A172 (cell line): ENCODE measurements at regions not wholly inside any gene's neighbourhood (a gene's known extent, or its start where the extent isn't known, plus 50 kb on each side); places are given as distances from the start of the nearest gene placed in this dataset.

ENCODE experiments used
- DNase-seq: peaks from one replicate; pipeline ENCODE4 v3.0.0-alpha.2; 2015; ENCODE audit warnings: low spot score

DNA sequence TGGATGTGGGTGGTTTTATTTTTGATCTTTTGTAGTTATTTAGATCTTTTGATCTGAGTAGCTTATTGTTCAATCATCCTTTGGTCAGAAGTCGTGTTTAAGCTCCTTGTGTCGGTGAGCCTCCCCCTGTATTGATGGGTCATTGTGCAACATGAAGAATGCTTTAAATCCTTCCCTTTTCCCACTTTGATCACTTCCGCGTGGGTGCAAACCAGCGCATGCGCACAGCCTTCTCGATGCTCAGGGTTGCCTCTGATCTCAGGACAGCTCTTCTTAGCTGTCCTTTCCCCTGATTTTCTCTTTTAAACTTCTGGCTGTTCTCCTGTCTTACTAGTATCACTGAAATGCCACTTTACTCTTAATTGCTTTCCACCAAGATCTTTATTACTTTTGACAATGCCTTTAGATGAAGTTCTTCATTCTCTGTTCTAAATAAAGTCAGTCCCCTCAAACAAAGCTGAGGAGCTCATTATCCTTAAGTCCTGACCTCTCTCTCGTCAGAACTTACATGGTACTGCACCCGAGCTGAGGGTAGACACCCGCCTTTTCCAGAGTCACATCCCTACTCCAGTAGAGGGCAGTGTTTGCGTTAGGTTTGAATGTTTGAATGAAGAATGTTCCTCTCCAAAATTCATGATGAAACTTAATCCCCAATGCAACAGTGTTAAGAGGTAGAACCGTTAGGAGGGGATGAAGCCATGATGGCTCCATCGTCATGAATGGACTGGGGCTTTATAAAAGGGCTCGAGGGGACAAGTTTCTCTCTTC lies 547.9 kb upstream of the TMPRSS15 start:
- peak; percentile 44 for DNase-seq

DNA sequence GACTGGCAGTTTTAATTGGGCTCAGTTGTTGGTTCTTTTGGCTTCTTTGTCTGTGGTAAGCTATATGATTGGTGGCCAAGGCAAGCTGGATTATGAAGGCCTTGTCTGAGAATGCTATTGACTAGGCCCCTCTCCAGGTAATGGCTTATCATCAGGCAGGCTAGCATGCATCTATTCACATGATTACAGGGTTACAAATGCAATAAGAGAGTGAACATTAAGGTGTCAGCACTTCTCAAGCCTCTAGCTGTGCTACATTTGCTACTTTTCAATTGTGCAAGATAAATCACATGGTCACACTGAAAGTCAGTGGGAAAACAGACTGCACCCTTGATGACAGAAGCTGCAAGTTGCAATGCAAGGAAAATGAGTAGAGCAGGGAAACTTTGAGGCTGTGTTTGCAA lies 550.9 kb upstream of the TMPRSS15 start:
- no peak for DNase-seq

DNA sequence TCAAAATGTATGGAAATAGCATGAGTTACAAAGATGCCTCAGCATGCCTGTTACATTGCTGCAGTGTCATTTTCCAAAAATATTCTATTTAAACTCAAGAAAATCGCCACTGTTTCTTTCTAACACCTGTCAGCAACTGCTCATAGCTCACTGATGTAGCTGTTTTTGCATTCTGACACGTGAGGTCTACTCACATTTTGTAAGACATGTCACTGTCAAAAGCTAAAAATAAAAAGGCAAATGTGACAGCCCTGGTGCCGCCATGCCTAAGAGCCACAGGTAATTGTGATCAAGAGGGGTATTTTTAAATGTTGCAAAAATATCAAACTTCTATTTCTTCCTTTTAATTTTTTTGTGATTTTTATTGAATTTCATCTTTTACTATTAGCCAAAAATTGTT lies 556.2 kb upstream of the TMPRSS15 start:
- DNase-seq, result no peak

DNA sequence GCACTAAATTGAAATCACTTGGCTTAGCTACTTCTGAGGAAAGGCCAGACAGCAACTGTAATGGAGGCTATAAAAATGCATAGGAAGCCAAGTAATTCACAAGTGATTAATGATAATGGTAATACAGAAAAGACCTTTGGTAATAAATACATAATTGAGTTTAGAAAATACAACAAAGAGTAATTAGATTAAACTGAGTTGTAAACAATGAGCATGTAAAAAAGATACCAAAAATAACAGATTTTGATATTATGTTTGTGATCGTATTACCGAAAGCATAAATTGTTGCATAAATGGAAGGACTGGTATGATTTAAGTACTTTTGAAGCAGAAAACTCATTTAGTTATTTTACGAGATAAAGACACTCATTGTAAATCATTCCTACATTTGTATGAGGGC lies 556.7 kb upstream of the TMPRSS15 start:
- DNase-seq, result no peak

DNA sequence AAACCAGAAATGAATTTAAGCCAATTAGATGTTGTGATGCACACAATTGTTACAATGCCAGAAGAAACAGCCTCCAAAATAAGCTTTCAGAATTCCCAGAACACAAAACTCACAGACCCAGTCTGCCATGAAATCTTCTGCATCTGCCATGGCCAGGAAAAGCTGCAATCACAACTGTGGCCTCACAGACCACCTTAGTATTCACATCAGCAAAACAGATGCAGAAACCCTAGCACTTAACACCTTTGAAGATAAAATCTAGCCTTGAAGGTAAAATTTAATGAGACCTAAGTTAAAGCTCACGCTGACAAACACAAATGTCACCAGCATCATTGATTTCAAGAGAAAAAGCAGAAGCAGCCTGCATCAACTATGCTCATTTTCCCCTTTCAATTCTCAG lies 566.8 kb upstream of the TMPRSS15 start:
- no peak for DNase-seq

DNA sequence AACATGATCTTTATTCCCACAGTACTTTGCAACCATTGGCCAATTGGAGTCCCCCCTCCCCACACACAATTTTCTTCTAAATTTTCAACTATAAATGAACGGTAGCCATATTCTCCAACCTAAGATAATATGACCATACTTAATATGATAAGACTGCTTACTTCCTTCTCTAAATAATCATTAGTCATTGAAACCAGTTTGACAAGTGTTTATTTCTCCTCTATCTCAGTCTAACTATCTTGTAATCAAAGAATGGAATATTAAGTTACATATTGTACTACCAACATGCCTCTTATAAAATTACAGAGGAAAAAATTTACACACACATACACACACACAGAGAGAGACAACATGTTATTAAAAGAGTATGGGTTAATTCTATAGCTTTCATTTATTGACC lies 567.4 kb upstream of the TMPRSS15 start:
- no peak for DNase-seq

DNA sequence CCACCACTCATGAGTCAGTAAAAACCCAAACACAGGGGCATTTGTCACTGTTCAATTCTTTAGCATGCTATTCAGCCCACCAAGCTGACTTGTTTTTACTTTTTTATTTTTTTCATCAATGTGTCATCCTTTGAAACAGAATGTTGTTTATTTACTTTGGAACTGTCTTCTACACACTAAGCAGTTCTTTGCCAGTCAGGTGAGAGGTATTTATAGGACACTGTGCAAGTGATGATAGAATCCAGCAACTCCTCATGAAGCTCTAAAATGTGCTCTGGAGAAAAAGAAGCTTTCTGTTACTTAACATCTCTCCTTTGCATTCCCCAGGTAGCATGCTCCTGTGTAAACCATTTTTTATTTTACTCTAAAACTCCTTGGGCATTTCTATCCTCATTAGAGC lies 582.0 kb upstream of the TMPRSS15 start:
- DNase-seq, result no peak

DNA sequence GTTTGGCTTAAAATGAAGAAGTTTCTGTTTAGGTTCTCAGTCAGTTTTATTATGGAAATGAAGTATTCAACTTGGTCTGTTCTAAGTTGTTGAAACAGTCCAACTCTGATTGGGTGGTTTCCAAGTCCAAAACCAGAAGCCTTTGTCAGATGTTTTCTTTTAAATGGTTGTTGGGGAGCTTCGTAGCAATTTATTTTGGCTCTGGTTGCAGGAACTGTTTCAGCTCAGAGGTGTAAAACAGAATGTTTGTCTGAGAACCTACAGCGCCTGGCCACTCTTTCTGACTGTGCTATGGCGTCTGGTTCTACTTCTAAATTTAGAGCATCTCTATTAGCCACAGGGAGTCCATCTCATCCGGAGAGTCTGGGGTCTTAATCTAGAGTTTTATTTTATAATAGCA lies 582.6 kb upstream of the TMPRSS15 start:
- no peak for DNase-seq

DNA sequence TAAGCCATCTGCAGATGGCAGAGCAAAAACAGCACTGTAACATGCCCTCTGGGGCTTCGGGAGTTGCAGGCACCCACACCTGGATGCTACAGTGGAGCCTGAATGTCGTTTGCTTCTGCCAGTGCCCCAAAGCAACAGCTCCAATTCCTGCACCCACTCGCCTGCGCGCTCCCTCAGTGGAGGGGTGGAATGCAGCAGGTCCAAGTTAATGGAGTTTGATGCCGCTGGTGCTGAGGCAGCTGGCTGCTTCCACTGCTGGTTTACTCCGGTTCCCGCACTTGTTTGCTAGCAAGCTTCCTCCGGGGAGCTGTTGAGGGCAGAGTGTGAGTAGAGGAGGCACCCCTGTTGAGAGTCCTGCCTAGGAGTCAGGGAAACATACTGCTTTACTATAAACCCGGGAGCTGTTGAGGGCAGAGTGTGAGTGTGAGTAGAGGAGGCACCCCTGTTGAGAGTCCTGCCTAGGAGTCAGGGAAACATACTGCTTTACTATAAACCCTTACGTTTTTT lies 584.0 kb upstream of the TMPRSS15 start:
- DNase-seq, result no peak

DNA sequence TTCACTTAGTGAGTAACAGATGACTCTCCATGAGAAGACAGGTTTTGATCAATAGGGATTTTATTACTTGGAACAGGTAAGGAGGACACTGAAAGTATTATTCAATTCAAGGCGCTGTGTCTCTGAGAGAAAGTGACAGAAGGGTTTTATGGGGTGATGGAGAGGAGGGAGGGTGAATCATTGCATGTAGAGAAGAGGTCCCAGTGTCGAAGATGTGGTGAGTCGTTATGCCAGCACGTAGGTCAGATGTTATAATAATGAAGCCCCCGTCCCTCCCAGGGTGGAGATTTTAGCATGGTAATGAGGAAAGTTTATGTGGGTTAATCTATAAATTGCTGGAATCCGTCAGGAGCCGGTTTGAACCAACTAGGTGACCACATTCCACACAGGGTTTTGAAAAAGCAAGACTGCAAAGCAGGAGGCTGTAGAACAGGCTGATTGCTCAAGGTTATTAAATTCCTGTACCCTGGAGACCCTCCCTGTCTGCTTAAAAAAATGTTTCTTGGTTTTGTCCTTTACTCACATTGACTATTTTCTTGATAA lies 586.4 kb upstream of the TMPRSS15 start:
- no peak for DNase-seq

DNA sequence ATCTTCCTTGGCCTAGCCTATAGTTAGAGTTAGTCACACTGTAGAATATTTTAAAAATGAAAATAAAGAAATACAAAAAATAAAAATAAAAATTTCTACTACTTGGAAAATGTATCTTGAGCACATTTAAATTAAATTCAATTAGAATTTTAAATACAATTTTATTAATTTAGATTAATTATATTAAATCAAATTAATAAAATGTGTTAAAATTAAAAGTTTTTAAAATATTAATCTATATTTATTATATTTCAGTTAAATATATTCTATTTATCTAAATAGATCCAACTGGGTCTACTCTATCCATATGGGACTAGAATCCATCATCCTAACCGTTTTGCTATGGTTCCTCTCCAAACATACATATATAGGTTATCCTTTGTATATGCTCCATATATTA lies 588.3 kb upstream of the TMPRSS15 start:
- no peak for DNase-seq

DNA sequence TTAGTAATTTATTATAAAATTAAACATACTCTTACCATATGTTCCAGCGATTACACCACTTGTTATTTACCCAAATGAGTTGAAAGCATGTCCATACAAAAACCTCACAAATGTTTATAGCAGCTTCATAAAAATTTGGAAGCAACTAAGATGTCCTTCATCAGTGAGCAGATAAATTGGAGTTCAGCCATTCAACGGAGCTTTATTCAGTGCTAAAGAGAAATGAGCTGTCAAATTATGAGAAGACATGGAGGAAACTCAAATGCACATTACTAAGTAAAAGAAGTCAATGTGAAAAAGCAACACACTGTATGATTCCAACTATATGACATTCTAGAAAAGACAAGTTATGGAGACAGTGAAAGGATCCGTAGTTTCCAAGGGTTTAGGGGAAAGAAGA lies 606.7 kb upstream of the TMPRSS15 start:
- DNase-seq, result no peak

DNA sequence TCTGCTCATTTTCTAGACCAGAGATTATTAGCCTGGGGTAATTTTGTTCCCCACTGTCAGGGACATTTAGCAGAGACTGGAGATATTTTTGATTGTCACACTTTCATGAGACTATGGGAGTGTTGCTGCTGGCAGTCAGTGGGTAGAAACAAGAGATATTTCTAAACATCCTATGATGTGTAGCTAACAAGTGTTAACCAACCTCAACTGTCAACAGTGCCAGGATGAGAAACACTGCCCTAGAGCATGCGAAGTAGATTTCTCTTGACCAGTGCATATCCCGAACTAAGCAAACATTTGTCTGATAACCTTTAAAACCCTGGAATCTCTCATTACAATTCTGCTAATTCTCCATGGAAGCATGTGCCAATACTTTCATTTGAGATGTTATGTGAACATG lies 607.4 kb upstream of the TMPRSS15 start:
- DNase-seq, result no peak

DNA sequence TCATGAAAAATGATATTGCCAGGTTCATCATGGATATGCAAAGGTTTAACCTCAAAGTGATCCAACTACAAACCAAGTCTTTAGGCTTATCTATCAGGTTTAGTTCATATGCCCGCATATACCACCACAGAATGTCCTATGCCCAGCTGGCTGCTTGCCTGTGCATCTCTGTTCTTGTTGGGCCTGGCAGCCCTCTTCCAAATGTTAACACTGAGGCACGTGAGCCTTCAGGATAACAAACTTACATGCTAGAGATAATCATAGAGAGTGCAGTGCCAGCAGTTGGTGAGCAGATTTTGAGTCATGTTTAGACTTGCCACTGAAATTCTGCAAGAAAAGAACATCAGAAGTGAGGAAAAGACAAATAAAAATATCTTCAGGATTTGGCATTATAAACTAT lies 607.9 kb upstream of the TMPRSS15 start:
- no peak for DNase-seq

DNA sequence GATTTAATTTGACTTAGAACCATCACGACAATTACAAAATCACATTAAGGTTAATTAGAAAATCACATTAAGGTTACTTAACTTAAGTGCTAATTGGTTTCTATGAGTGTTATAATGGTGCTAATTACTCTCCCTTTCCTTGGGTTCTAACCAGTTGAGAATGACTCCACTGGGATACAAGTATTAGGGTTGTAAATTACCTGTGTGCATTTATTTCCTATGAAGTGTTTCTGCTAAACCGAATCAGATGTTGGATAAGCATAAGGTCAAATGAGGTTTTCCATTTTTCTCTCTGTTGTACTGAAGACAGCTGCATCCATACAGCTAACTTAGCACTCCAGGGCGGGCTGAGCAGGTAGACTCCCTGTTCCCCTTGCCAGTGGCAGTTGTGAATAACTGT lies 610.3 kb upstream of the TMPRSS15 start:
- DNase-seq, result no peak

DNA sequence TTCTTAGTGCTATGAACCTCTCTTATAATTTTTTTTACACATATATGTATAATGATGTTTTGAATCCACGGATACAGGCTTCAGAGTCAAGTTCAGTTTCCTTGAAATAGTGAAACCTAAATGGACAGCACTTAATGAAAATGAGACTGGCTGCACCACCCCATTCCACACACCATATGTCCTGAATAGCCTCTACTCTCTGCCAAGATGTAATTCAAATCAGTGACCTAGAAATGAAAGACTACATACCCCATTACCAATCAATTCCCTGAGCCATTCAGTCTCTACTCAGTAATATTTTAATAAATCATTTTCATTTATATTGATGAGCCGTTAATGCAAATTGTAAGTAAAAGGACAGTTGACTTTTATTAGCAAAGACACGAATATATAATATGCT lies 614.9 kb upstream of the TMPRSS15 start:
- DNase-seq, result no peak

DNA sequence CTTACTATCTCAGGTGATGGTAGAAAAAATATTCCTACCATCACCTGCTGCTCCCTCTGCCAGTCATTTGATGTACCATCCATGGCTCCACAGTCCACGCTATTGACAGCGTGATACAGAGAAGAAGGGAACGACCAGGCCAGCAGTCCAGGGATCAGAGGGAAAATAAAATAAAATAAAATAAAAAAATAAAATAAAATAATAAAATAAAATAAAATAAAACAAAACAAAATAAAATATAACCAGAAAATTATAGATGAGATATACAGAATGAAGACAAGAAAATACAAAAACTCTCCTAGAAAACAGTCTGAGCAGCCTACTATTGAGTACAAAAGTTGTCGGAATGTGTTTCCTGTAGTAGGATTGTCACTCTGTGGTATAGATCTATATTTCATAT lies 619.4 kb upstream of the TMPRSS15 start:
- DNase-seq, result no peak

DNA sequence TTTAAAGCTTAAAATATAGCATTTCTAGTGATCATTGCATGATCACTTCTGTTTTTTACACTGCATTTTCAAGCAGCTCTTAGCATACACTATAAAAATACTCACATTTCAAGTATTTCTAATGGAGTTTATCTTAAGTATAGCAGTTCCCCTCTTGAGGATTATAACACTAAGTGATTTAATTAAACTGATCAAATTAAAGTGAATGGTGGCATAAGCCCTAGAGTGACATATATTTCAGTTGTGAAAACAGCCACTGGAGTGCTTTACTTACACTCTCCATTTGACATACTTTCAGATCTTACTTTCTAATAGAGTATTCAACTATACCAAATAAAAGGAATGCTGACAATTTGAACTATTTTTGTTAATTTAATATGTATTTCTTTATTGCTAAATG lies 623.3 kb upstream of the TMPRSS15 start:
- no peak for DNase-seq

DNA sequence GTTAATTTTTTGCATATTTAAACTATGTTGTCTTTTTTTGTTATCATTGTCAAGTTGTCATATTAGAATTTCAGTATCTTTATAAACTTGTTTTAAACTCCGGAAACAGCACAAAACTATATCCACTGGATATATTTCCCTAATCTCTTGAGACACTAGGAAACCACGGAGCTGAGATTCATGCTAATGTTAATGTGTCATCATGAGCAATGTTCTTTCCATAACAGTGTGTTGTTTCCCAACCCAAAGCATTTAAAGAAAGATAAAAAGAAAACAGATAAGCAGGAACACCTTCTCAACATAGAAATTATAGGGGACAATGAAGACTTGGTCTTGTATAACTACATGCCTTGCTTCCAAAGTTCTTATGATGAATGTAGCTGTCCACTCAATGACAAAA lies 626.2 kb upstream of the TMPRSS15 start:
- no peak for DNase-seq

DNA sequence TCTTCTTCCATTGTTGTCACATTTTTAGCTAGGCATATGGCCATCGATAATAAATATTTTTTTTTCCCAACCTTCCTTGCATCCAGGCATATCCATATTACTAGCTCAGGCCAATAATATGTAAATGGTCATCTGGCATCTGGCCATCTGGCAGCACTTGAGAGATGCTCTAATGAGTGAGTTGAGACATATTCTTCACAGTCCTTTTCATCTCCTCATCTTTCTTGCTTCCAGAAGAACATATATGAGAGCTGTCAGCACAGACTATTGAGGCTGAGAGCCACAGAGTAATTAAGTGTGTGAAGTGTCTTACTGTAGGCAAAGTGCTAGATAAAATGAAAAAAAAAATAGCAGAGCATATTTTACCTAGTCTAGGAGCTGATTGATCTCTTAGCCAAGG lies 628.4 kb upstream of the TMPRSS15 start:
- no peak for DNase-seq

DNA sequence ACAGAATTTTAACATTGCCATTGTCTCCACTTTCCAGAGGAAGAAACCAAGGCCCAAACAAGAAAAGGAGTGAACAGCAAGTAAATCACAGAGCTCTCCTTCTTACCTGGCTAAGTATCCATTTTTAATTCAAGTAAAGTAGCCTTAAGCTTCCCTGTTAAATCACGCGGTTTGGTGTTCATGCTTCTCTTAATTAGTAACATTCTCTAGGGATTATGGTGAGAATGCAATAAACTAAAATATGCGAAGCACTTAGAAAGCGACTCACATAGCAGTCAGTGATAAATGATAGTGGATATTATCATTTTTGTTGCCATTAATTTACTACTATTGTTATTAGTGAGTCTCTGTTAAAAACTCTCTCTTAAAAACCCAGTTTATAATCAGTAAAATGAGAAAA lies 630.5 kb upstream of the TMPRSS15 start:
- DNase-seq, result no peak

DNA sequence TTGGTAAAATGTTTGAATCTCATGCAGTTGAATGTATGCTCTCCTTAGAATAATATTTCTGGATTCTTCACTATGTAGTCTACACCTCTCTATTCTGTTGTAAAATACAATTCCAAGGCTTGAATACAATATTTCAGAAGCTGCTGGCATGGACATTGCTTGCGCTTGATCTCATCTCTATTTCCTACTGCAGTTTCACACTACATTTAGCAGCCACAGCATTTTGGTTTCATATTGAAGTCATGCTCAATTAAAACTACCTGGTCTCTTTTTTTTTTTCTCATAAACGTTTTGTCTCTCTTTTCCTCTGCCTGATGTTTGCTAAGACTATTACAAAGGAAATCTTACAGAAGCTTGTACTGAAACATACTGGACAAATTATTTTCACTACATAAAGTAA lies 631.0 kb upstream of the TMPRSS15 start:
- DNase-seq, result no peak

DNA sequence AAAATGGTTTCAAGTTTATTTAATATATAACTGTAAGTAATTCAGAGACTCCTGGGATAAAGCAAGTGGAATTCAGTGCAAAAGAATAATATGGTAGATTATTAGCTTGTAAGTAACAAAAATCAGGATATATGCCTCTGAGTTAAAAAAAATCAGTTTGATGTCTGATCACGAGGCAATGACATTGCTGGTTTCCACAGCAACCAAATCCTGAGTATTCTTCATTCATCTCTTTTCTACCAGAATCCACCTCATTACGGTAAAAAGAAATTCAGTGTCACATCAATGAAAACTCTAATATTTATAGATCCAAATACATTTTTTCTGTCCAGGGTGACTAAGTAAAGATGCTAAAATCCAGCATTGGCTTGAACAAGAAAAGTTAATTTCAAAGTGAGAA lies 642.3 kb upstream of the TMPRSS15 start:
- DNase-seq, result no peak

DNA sequence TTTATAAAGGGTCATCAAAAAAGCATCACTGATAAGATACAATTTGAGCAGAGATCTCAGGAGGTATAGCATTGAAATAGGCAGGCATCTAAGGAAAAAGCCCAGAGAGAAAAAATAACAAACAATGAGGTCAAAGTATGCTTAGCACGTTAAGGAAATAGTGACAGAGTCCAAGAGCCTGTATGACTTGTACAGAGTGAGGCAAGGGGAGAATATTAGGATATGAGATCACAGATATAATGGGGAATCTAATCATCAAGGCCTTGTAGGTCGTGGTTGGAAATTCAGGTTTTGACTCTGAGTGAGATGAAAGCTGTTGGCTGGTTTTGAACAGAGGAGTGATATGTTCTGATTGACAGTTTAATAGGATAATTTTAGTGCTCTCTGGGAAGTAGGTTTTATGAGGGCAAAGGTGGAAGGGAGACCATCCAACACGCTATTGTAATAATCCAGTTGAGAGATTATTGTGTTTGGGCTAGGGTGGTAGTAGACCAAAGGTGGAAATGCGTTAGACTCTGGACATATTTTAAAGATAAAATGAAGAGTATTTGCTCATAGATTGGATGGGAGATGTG lies 644.6 kb upstream of the TMPRSS15 start:
- no peak for DNase-seq
